ENCODE measurements at regions not wholly inside any gene's neighbourhood (a gene's known extent, or its start where the extent isn't known, plus 50 kb on each side); places are given as distances from the start of the nearest gene placed in this dataset.
A peak's percentile ranks its signal among the peaks of the same experiment; 100 is the strongest.

GRCh38 chr12:125300249-125300648, 235.0 kb downstream of the AACS start:
- DNase-seq (ENCODE audit: low read depth in 4 of 4, low spot score in 2 of 4), result no peak

DNA sequence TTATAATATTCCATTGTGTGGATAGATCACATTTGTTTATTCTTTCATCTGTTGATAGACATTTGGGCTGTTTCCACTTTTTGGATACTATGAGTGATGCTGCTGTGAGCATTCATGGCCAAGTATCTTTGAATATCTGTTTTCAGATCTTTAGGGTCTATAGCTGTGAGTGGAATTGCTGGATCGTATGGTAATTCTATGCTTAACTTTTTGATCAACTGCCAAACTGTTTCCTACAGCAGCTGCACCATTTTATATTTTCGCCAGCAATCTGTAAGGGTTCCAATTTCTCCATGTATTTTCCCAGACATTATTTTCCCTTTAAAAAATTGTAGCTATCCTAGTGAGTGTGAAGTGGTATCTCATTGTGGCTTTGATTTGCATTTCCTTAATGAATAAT, 238.1 kb downstream of the AACS start:
- no peak for DNase-seq (ENCODE audit: low read depth in 4 of 4, low spot score in 2 of 4)

DNA sequence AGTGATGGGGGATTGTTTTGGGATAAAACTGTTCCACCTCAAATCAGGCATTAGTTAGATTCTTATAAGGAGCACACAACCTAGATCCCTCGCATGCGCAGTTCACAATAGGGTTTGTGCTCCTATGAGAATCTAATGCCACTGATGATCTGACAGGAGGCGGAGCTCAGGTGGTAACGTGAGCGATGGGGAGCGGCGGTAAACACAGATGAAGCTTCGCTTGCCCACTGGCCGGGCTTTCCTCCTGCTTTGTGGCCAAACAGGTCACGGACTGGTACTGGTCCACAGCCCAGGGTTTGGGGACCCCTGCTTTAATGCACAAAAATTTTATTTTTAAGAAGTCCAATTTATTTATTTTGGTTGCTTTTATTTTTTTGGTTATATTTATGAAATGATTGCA, 238.8 kb downstream of the AACS start:
- DNase-seq (ENCODE audit: low read depth in 4 of 4, low spot score in 2 of 4), result no peak

- peak; percentile 20 to 47 (median 36) for DNase-seq (ENCODE audit: low read depth in 4 of 4, low spot score in 2 of 4)
Observed at GRCh38 chr12:125305231-125305630, 240.0 kb downstream of the AACS start.

DNA sequence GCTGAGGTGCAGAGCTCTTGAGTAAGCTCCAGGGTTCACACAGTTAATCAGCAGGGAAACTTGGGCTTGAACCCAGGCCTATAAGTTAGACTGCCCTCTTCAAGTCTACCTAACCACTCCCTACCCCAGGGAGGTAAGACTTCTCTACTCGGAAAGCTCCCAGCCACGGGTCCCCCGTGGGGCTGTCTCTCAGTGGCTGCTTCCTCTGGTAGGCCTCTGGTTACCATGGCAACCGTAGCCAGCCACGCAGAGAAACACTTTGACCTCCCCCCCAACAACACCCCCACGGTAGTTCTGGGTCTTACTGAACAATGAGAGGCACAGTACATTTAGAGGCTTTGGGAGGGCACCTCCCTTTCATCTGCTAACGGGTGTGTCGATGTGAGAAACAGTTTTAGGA, 245.2 kb downstream of the AACS start:
- no peak for DNase-seq (ENCODE audit: low read depth in 4 of 4, low spot score in 2 of 4)

DNA sequence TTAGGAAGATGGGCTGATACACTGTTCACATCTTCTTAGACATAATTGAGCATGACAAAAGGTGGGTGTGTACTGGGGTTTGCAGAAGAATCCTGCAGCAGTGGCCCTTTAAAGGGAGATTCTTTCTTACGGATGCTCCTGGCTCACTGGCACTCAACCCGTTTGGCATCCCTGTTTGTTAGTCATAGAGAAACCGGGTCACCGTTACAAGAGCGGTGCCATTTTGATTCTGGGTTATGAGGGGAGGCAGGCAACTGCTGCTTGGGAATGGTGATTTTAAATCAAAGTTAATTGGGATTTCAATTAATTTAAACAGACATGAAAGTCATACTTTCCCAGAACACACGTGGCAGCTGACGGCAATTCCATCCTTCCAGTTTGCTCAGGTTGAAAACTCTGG, 245.8 kb downstream of the AACS start:
- DNase-seq (ENCODE audit: low read depth in 4 of 4, low spot score in 2 of 4), result no peak

- DNase-seq (ENCODE audit: low read depth in 4 of 4, low spot score in 2 of 4), result no peak
Observed at GRCh38 chr12:125312471-125312870, 247.2 kb downstream of the AACS start.

DNA sequence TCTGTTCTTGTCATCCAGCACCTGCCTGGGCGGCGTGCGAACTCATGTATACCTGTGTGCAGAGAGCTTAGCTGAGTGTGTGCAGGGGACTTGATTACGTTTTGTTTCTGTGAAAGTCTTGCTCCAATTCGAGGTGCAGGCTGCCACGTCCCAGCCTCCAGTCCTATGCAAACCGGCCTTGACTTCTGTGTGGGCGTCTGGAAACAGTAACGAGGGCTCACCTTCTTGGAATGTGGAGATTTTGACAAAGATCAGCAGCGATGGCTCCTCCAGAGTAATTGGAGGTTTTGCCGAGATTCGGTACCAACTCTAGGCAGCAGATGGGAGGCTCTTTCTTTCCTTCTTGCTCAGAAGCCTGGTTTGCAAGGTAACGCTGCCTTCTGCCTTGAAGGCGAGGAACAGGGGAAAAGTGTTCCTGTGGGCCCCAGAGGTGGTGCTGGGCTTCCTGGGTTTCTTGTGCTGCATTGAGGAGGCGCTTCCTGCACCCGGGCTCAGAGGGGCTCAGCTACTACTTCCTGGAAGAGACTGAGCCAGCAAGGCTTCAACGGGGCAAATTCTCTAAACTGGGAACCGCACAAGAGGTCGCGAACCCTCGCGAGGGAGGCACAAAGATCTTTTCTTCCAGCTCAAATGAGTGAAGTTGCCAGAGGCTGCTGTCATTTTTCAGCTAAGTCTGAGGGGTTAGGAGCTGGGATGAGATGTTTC, 249.0 kb downstream of the AACS start:
- no peak for DNase-seq (ENCODE audit: low read depth in 4 of 4, low spot score in 2 of 4)

GRCh38 chr12:125315771-125316170, 250.5 kb downstream of the AACS start:
- no peak for DNase-seq (ENCODE audit: low read depth in 4 of 4, low spot score in 2 of 4)

DNA sequence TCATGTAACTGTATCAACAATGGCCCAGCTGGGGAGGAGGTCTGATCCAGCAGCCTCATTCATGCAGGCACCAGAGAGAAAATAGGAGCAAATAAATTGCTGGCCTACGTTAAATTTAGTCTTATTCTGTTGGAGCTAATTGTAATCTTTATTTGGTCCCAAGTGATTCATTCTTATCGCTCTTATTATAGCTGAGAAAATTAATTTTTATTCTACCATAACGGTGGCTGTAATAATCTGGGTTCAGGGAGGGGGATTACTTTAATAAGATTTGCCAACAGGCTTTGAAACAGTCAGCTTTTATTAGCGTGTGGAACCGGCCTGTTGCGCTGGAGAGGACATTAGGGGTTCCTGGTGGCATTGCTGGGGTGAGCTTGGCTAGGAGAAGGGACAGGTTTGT, 254.9 kb downstream of the AACS start:
- DNase-seq (ENCODE audit: low read depth in 4 of 4, low spot score in 2 of 4), result no peak

DNA sequence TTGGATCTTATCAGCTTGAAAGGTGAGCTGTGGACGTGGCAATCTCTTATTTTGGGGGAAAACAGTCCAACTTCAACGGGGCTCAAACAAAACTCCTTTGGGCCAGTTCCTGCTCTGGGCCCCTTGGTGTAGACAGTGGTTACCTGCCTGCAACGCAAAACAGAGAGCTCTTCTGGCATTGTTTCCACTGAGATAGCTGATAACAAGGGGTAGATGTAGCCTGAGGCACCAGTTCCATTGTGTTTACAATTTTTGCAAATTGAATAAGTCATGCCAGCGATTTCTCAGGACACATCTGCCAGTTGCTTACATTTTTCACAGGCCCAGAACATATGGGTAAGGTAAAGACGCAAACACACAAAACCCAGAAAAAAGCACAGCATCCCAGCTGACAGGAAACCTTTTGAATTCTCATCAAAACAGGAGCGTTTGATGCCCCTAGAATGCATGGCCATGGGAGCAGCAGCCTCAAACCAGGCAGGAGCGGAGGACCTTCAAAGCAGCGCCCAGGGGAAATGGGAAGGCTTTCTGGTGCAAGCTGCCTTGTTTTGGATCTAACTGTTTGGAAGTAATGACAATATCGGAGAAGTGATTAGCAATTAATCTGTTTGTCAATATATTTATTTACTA, 259.7 kb downstream of the AACS start:
- no peak for DNase-seq (ENCODE audit: low read depth in 4 of 4, low spot score in 2 of 4)

DNA sequence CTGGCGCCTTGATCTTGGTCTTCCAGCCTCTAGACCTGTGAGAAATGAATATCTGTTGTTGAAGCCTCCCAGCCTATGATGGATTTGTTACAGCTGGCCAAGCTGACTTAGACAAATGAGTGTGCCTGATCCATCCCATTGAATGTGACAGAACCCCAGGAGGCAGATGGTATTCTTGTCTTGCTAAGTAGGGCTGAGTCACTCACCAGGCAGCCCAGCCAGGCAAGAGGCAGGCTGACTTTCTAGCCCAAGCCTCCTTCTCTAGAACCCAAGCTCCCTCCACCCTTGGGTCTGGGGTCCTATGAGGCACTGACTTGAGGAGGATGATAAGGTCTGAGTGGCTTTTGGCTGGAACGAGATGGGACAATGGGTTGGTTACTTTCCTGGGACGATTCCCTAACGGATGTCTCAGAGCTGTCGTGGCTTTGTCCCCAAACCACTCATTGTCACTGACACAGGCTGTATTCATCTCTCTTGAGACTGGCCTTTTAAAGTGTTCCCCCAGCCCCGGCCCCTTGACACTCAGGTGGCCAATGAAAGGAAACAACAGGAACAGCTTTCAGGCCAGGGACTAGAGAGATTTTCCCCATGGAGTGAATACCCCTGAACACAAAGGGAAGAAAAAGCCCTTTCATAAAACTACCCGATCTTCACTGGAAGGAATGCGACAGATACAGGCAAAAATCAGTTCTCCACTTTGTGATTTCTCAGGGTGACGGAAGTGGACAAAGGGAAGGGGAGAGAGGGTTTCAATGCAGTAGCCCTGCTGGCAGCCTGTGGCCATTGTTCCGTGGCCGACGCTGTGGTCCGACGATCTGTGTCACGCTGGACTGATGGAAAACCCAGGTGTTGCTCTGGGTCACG, 264.2 kb downstream of the AACS start:
- DNase-seq (ENCODE audit: low read depth in 4 of 4, low spot score in 2 of 4), result no peak

GRCh38 chr12:125330645-125331341, 265.6 kb downstream of the AACS start:
- DNase-seq (ENCODE audit: low read depth in 4 of 4, low spot score in 2 of 4), result peak; percentile 20 to 28 (median 26)

- no peak for DNase-seq (ENCODE audit: low read depth in 4 of 4, low spot score in 2 of 4)
Observed at GRCh38 chr12:125331342-125332052, 266.3 kb downstream of the AACS start.

- no peak for DNase-seq (ENCODE audit: low read depth in 4 of 4, low spot score in 2 of 4)
Observed at GRCh38 chr12:125332900-125333299, 267.7 kb downstream of the AACS start.

- DNase-seq (ENCODE audit: low read depth in 4 of 4, low spot score in 2 of 4), result no peak
Observed at GRCh38 chr12:125336246-125336645, 271.0 kb downstream of the AACS start.

DNA sequence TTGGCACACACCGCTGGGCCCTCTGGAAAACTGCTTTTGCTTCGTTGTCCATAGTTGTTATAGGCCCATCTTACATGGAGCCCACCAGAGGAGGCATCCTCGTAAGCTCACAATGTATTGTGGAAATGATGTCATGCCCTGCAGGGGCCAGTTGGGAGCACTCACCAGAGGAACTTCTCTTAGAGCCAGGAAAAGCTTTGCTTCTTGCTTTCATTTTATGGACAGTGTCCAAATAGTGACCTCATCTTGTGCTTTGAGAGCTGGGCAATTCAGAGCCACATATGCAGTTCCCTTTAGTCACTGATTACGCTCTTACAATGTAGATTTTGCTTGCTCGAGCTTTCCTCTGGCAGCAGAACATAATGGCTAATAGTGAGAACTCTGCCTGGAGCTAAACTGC, 275.6 kb downstream of the AACS start:
- DNase-seq (ENCODE audit: low read depth in 4 of 4, low spot score in 2 of 4), result peak in 2 of 4 donors; percentile 18 to 27

- DNase-seq (ENCODE audit: low read depth in 4 of 4, low spot score in 2 of 4), result no peak
Observed at GRCh38 chr12:125341422-125341821, 276.2 kb downstream of the AACS start.

GRCh38 chr12:125343649-125344048, 278.4 kb downstream of the AACS start:
- no peak for DNase-seq (ENCODE audit: low read depth in 4 of 4, low spot score in 2 of 4)

DNA sequence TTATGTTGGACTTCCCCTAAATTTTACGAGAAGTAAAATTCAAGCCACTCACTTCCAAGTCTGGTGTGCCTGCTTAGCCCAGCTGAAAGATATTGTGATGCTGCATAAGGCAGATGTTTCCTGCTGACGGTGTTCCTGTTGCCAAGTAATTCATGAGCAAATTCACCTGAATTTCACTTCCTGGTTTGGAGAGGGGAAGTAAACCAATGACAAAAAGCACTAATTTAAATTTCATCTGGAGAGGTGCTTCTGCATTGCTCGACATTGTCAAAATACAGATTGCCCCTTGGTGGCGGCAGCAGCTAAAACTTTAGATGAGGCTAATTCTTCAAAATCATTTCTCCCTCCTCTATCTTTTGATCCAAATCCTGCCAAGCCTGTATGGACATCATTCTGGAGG, 281.1 kb downstream of the AACS start:
- DNase-seq (ENCODE audit: low read depth in 4 of 4, low spot score in 2 of 4), result no peak

Data from left renal cortex interstitium (tissue), 4 donors.